GM19438 (cell line): ENCODE measurements at regions not wholly inside any gene's neighbourhood (a gene's known extent, or its start where the extent isn't known, plus 50 kb on each side); places are given as distances from the start of the nearest gene placed in this dataset.

Source experiments
- ATAC-seq: cut with Tn5 transposase; IDR thresholded peaks from one replicate; pipeline ENCODE4 v1.9.1; 2021; ENCODE audit warnings: low read depth; ENCODE audit not compliant: unreplicated experiment

DNA sequence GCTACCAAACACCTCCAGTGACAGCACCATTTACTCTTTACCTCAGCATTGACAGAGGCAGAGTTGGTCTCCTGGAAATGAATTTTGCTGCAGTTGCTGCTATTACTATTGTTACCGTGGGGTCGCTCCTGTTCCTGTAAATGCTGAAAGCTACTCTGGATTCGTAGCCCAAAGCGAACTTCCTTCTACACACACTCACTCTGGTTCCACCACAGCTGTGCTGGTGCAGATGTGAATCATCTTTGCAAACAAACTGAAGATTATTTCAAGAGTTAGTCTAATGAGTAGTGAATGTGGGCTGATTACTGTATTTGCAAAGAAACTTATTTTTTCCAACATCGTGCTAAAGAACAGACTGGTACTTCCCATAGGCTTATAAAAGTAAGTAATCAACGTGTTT, 304.0 kb downstream of the LPIN1 start:
- ATAC-seq: peak; percentile 53

DNA sequence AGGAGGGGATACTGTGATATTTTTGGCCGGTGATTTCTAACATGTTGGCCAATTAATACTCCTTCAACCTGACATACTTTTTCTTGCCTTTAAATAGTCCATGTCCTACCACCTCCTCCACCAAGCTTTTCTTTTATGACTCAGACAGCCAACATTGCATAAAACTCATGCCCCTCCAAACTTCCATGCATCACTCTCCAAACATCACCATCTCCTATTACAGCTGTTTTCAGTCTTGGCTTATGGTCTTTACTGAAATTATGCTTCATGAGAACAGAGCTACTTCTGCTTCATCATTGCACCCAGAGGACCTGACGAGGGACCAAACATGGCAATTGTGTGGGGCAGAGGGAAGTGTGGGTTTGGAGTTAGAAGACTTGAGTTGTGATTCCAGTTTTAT, 305.4 kb downstream of the LPIN1 start:
- ATAC-seq: no peak

DNA sequence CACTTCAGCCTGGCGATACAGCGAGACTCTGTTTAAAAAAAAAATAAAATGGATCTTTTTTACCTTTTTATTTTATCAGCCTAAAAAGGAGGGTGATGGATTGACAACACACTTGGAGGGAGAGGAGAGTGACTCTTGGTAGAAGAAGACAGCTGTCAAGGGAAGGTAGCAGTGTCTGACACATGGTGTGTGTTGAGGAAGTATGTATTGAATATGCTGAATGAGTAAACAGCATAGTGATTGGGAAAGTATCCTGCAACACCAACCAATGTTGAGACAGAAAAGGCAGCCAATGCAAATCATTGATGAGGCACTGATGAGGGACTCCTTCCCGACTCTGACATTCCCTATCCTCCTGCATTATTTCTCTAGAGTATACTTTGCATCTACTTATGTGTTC, 306.4 kb downstream of the LPIN1 start:
- ATAC-seq: no peak

DNA sequence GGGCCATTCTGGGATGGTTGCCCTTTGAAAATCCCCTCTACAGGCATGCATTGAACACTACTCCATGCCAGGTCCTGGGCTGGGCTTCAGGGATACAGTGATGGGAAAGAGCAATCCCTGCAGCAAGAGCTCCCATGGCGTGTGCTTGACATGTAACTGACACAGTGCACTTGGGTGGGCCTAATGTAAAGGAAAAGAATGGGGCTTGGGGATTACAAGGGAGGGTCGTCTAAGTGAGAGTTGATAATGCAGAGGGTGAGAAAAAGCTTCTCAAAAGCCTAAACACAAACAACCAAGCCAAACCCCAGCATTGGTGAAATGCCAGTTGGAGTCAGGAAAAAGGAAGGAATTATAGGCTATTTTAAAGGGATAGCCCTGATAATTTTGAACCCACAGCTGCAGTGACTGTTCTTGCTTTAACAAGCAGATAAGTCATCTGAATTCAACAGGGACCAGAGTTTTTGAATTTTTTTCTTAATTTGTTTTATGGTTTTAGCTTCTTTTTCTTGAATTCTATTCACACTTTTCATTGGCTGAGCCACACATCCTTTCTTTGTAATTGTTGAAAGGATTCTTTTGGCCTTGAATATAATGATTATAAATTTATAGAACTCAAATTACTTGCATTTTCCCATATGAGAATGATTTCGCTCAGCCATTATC, 308.7 kb downstream of the LPIN1 start:
- ATAC-seq: no peak

DNA sequence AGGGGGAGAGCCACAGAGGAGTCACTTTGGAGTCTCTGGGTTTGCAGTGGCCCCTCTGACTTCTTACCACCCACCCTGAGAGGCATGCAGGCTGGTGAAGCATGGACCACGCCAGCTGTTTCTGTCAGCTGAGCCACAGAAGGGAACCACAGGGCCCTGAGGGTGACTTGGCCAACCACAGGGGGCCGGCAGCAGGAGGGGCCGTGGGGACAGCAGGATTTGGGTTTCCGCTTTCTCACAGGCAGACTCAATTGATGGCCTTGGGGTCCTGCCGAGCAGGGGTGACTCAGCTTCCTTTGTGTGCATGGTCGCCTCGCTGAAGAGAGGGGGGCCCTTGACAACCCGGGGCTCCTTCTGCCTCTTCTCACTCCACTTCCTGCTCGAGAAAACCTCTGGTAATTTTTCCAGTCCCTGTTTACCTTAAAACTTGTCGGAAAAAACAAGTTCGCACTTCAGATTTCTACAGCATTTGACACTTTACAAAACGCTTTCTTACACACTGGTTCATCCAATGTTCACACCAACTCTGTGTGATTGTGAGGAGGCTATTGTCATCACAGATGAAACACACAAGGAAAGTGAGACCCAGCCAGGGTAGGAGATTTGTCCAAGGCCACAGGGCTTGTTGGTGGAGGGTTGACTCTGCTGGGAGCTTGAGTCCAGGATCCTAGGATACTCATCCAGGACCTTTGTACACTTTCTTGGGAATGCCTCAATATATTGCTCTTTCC, 311.2 kb downstream of the LPIN1 start:
- ATAC-seq: peak; percentile 87

DNA sequence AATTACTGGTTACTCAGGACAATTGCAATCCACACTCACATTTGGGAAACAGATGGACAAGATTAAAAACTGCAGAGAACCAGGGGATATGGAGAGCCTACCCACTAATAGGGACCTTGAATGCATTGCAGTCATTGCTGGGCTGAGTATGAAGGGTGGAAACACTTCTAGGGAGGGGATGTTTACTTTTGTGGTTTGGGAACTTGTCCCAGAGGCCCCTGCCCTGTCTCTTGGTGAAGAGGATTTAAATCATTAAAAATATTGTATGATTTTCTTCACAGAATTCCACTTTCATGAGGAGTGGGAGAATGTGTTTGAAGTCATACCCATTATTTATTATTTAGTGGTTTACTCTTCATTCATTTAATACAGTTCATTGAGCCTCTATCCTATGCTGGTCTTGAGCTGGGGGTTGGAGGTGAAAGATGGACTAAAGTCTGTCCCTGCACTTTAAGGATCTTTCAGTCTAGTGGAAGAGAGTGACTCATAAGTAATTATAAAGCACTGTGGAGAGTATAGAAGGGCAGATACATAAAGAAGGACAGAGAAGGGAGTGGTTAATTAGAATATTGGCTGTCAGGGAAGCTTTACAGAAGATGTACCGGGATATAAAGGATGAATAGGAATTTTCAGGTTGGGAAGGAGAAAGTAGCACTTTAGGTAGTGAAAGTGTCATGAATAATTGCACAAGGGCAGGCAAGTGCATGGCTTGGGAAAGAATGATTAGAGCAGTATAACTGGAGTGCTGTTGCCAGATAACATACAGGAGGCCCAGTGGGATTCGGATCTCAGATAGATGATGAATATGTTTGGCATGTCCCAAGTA, 313.4 kb downstream of the LPIN1 start:
- ATAC-seq: no peak

DNA sequence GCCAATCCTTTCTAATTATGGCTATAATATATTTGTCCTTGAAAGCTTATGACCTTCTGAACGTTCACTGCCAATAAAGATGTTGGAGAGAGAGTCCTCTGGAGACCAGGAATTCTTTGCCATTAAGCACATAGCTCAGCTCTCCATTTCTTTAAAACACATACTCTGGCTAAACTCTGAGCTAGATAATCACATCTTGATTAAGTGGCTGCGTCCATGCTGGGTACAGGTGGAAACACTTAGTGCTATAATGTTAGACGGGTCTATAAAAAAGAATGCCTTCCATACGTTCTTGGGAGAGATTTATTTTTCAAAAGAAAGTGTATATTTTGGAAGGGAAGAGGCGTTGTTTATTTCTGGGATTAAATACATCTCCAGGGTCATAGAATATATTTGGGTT, 314.5 kb downstream of the LPIN1 start:
- ATAC-seq: no peak

DNA sequence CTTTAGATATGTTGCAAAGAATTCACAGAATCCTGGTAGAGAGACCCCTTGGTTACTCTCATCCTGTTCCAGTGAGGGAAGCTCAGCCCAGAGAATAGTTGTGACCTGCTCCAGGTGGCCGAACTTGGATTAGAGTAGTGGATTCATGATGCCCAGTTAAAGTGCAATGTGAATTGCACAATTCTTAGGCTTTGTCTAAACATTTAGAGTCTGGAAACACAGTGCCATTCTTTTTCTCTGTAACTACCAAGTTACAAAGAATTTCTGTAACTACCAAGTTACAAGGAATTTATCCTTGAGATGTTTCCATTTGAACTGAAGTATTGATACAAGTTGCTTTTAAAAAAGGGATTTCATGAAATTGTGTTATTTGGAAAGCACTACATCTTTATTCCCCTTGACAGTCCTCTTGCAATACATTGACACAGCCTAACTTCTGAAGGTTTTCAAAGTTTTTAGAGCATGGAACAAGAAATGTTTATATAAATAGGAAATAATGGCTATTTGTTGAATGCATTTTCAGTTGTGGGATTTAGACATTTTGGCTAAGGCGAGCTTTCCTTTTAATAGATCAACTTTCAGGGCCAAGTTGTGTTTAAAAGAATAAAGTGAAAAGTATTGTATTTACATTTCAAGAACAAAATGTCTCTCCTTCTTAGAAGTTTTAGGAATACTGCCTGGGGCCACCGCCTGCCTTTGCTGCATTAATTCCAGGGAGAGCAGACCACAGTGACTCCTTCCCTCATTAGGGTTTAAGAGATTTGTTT, 315.0 kb downstream of the LPIN1 start:
- ATAC-seq: no peak

DNA sequence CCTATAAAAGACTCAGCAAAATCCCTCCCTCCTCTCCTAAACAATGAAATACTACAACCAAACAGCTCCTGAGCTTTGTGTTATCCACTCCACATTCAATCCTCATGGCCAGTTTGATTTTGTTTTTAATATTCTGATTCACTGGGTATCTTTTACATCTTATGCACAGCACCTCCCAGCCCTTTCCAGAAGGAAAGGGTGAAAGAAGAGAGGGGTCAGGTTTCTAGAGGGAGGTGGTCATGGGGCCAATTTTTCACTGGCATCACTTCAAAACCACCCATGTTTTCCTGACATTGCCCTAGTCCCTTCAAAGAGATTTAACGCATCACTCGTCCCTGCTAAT, 315.6 kb downstream of the LPIN1 start:
- no peak for ATAC-seq

DNA sequence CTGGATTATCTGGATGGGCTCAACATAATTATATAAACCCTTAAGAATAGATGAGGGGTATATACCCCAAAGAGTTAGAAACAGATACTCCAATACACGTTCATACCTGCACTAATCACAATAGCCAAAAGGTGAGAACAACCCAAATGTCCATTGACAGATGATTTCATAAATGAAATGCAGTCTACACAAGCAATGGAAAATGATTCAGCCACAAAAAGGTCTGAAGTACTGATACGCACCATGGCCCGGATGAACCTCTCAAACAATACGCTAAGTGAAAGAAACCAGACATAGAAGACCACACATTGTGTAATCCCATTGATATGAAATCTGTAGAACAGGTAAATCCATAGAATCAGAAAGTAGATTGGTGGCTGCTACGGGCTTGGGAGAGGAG, 316.8 kb downstream of the LPIN1 start:
- ATAC-seq: no peak

DNA sequence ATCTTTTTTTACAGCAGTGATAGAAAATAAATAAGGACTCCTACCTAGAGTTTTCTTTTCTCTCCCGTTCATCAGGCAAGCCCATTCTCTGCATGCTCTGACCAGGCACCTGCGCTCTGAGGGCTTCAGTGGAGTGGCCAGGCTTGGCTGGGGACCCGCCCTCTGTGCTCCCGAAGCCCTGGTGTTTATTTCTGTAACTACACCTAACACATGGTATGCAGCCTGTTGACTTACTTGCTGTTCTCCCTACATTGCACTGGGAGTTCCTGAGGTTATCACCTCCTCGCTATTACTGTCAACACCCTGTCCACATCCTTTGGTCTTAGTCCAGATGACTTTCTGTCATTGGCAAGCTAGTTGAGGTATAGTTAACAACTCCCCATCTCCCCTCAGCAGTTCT, 317.7 kb downstream of the LPIN1 start:
- ATAC-seq: no peak

DNA sequence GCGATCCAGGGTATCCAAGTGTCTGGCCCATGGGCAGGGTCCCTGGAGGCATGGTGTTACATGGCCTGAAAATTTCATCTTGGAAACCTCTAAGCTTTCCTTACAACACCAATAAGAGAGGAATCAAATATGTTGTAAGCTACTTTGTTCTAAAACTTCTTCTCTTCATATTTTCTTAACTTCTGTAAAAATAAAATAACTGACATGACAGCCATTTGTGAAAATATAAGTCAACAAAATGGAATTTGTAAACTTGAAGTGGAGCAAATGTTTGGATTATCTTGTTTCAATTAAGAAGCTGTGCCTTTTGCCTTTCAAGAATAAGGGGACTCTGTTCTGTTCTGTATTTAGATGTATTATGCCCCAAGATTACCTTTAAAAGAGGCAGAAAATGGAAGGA, 319.7 kb downstream of the LPIN1 start:
- ATAC-seq: no peak

DNA sequence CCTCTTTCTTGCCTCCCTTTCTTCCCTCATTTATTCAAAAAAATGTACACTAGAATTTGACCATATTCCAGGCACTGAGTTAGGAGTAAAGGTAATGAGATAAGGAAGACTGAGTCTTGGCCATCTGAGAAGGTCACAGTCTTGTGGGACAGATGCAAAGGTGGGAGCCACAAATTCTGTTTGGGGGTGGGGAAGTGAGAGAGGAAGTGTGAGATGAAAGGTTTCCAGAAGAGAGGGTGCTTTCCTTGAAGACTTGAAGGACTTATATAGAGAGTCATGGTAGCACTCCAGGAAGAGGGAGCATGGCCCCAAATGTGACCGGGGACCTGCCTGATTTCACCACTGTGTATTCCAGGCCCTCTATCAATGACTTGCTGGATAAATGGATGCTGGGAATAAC, 320.6 kb downstream of the LPIN1 start:
- ATAC-seq: no peak

DNA sequence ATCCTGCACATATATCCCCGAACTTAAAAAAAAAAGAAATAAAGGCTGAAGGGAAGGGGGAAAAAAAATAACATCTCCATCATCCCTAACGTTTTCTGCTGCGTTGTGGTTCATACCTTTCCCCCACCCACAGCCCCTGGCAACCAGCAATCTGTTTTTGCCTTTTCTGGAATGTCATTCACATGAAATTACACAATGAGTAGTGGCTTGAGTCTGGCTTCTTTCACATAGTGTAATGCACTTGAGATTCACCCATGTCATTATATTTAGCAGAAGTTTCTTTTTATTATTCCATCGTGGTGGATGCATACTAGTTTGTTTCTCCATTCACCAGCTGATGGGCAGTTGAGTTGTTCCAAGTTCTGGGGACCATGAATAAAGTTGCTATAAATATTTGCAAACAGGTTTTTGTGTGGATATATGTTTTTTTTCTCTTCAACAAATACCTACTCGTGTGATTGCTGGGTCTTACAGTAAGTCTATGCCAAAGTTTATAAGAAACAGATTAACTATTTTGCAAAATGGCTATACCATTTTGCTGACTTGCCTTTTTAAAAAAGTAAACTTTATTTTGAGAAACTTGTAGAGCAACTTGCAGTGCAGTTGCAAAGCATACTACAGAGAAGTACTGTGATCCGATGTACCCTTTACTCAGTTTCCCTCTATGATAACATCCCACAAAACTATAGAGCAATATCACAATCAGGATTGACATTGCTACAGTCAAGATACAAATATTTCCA, 322.5 kb downstream of the LPIN1 start:
- ATAC-seq: no peak

DNA sequence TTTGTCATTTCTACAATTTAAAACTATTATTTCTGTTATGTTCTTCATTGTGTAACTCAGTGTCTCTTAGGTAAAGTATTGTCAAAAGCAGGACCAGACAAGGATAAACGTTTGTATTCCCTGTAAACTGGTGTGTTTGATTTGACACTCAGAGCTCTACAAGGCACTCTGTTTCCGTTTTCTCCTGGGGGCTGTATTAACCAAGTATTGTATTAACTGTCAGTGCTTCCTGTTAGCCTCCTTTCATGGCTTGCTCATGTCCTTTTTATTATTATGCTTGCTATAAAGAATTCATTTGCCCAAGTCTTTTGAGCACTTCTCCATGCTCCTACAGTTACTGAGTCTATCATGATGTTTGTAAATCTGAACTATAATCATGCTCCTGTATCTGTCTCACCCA, 323.7 kb downstream of the LPIN1 start:
- ATAC-seq: no peak

DNA sequence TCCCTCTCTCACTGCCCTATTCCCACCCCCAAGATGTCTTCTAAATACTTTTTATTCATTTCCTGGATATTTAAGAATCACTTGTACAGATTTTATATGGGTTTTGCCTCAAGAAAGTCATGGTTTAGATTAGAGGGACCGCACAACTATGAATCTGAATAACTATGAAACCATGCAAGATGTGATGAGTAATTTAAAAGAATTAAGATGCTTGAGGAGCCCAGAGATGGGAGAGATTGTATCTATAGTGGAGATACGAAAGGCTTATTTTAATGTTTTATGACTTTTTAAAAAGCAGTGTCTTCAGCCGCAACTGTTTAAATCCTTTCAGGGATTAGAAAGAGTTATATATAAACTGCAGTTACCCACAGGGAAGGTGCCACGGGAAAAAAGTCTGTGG, 324.1 kb downstream of the LPIN1 start:
- no peak for ATAC-seq

DNA sequence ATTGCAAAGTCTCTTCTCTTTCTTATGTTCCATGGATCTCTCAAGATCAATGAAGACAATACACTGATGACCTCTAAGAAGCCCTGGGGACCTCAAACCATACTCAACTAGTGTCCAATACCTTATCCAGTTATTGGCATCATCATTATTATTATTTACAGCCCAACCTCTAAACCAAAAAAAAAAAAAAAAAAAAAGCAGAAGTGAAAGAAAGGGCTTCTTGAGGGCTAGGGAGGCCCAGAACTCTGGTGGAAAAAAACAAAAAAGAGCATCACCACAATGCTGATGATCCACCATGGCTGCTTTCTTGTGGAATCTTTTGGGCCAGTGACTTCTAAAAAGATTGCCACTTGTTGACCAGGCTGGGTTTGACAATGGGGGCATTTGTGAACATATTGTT, 324.9 kb downstream of the LPIN1 start:
- no peak for ATAC-seq

DNA sequence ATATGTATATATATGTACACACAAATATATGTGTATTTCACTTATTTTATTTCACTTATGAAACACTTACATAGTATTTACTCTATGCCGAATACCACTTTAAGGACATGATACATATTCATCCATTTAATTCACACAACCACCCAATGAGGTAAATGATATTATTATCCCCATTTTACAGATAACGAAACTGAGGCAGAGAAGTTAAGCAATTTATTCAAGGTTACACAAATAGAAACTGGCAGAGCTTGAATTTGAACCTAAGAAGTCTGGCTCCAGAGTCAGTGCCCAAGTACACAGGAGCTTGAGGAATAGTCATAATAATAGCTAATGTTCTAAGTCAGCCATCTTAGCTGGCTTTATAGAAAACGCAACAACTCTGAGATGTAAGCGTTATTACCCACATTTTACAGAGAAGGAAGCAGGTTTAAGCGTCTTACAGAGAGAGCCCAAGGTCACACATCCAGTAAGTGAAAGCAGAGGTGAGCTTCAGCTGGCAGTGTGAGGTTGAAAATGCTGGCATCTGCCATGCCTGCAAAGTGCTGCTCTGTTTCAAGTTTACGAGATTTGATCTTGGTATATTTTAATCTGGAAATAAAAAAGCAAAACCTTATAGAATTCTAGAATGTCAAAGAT, 326.9 kb downstream of the LPIN1 start:
- no peak for ATAC-seq

DNA sequence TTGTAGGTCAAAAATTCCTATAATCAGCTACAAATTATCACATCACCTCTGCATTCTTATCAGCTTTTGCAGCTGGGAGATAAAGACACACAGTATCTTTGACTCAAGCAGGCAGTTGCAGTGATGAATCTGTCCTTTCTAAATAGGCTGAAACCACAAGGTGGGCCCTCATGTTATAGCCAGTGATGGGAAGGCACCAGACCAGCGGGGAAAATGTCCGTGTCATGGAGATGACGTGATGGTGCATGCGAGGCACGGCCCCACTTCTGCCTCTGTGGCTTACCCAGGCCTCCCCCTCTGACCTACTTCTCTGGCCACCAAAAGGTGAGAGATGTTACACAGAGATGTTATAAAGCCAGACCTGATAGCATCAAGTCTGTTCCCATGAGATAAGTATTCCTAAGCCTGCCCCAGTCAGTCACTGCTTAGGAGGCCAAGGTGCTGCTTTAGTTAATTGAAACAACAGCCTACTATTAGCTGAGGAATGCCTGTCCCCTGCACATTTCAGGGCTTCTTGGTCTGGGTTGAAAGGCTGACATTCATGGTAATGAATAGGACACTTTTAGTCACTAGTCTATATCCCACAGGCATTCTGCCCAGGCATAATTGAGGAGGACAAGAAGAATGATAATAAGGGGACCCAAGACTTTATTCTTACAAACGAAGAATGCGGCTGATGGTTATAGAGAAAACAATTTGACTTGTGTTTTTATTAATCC, 327.9 kb downstream of the LPIN1 start:
- ATAC-seq: no peak
